ENCODE measurements at regions not wholly inside any gene's neighbourhood (a gene's known extent, or its start where the extent isn't known, plus 50 kb on each side); places are given as distances from the start of the nearest gene placed in this dataset.

GRCh38 chr7:13288516-13288915 lies 601.1 kb downstream of the ARL4A start:
- Histone ChIP-seq H3K36me3 (ENCODE audit: control insufficient read depth, insufficient read depth, low read length) (no peaks in the 10 kb centered on the region), H3K9me3 (ENCODE audit: control insufficient read depth, insufficient read depth, low read length) (no peaks in the 10 kb centered on the region), H3K4me1 (ENCODE audit: control insufficient read depth, insufficient read depth, low read length) (no peaks in the 10 kb centered on the region), H3K27me3 (ENCODE audit: control insufficient read depth, insufficient read depth, low read length) (no peaks in the 10 kb centered on the region), H3K4me3 (ENCODE audit: low read depth, low read length) (no peak overlapping the region), H3K9ac (ENCODE audit: low read depth, low read length) (no peak overlapping the region)

DNA sequence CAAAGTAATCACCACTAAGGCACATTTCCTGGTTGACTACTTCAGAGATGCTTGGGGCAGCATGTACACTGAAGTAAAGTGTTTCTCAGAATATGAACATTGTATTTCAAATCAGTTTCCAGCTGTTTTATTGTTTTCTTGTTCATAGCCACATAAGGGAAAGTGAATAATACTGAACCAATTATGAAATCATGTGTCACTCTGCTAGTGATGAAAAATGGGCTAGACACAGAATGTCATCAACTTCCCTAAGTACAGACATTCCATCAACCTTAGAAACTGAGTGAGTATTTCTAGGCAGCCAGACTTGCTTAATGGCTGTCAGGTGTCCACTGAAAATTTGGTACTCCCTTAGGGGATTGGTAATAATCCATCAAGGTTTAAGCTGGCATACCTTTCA lies 603.5 kb downstream of the ARL4A start:
- Histone ChIP-seq H3K36me3 (ENCODE audit: control insufficient read depth, insufficient read depth, low read length) (no peaks in the 10 kb centered on the region), H3K9ac (ENCODE audit: low read depth, low read length) (no peak overlapping the region), H3K4me1 (ENCODE audit: control insufficient read depth, insufficient read depth, low read length) (no peaks in the 10 kb centered on the region)

GRCh38 chr7:13293264-13294002 lies 606.0 kb downstream of the ARL4A start:
- Histone ChIP-seq H3K27me3 (ENCODE audit: control insufficient read depth, insufficient read depth, low read length) (no peaks in the 10 kb centered on the region), H3K4me1 (ENCODE audit: control insufficient read depth, insufficient read depth, low read length) (no peaks in the 10 kb centered on the region), H3K9ac (ENCODE audit: low read depth, low read length) (no peak overlapping the region), H3K9me3 (ENCODE audit: control insufficient read depth, insufficient read depth, low read length) (no peaks in the 10 kb centered on the region), H3K36me3 (ENCODE audit: control insufficient read depth, insufficient read depth, low read length) (no peaks in the 10 kb centered on the region), H3K4me3 (ENCODE audit: low read depth, low read length) (no peak overlapping the region)

More for the DNA sequence above, 603.5 kb downstream of the ARL4A start:
- Histone ChIP-seq H3K27me3 (ENCODE audit: control insufficient read depth, insufficient read depth, low read length) (no peaks in the 10 kb centered on the region), H3K4me3 (ENCODE audit: low read depth, low read length) (no peak overlapping the region), H3K9me3 (ENCODE audit: control insufficient read depth, insufficient read depth, low read length) (no peaks in the 10 kb centered on the region)

GRCh38 chr7:13307040-13307439 lies 619.6 kb downstream of the ARL4A start:
- no peaks in the 10 kb centered on the region for H3K27me3 ChIP-seq (ENCODE audit: control insufficient read depth, insufficient read depth, low read length)
- no peak overlapping the region for H3K4me3 ChIP-seq (ENCODE audit: low read depth, low read length)
- no peaks in the 10 kb centered on the region for H3K36me3 ChIP-seq (ENCODE audit: control insufficient read depth, insufficient read depth, low read length)
- no peak overlapping the region for H3K9ac ChIP-seq (ENCODE audit: low read depth, low read length)
- no peaks in the 10 kb centered on the region for H3K4me1 ChIP-seq (ENCODE audit: control insufficient read depth, insufficient read depth, low read length)
- H3K9me3 ChIP-seq (ENCODE audit: control insufficient read depth, insufficient read depth, low read length) = peaks cover 14% of the 10 kb centered on the region

DNA sequence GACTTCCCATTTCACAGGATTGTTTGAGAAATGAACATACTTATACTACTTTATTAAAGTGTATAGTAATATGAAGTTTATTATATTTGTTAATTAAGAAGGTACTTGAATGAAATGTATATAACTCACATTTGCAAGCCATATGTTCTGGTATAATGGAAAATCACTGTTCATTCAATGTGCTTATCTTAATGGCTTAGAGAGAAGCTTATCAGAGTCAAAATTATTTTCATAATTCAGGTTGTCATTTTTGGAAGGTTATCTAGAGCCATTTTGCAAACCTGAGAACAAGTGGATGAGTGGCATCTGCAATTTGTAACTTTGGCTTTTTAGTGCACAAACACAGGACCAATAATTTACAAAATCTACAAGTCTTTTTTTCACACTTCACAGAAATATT lies 621.0 kb downstream of the ARL4A start:
- Histone ChIP-seq H3K27me3 (ENCODE audit: control insufficient read depth, insufficient read depth, low read length) (no peaks in the 10 kb centered on the region), H3K4me3 (ENCODE audit: low read depth, low read length) (no peak overlapping the region), H3K9me3 (ENCODE audit: control insufficient read depth, insufficient read depth, low read length) (peaks cover 14% of the 10 kb centered on the region), H3K36me3 (ENCODE audit: control insufficient read depth, insufficient read depth, low read length) (no peaks in the 10 kb centered on the region), H3K4me1 (ENCODE audit: control insufficient read depth, insufficient read depth, low read length) (no peaks in the 10 kb centered on the region), H3K9ac (ENCODE audit: low read depth, low read length) (no peak overlapping the region)

- H3K9me3 ChIP-seq (ENCODE audit: control insufficient read depth, insufficient read depth, low read length) = peaks cover 14% of the 10 kb centered on the region
- H3K4me1 ChIP-seq (ENCODE audit: control insufficient read depth, insufficient read depth, low read length) = no peaks in the 10 kb centered on the region
- H3K4me3 ChIP-seq (ENCODE audit: low read depth, low read length) = no peak overlapping the region
- no peak overlapping the region for H3K9ac ChIP-seq (ENCODE audit: low read depth, low read length)
- no peaks in the 10 kb centered on the region for H3K36me3 ChIP-seq (ENCODE audit: control insufficient read depth, insufficient read depth, low read length)
- no peaks in the 10 kb centered on the region for H3K27me3 ChIP-seq (ENCODE audit: control insufficient read depth, insufficient read depth, low read length)
Observed at GRCh38 chr7:13309535-13309934, 622.1 kb downstream of the ARL4A start.

GRCh38 chr7:13312307-13312706 lies 624.9 kb downstream of the ARL4A start:
- H3K4me1 ChIP-seq (ENCODE audit: control insufficient read depth, insufficient read depth, low read length) = no peaks in the 10 kb centered on the region
- no peaks in the 10 kb centered on the region for H3K27me3 ChIP-seq (ENCODE audit: control insufficient read depth, insufficient read depth, low read length)
- H3K36me3 ChIP-seq (ENCODE audit: control insufficient read depth, insufficient read depth, low read length) = no peaks in the 10 kb centered on the region
- no peak overlapping the region for H3K9ac ChIP-seq (ENCODE audit: low read depth, low read length)
- H3K4me3 ChIP-seq (ENCODE audit: low read depth, low read length) = no peak overlapping the region
- peaks cover 14% of the 10 kb centered on the region for H3K9me3 ChIP-seq (ENCODE audit: control insufficient read depth, insufficient read depth, low read length)

- no peaks in the 10 kb centered on the region for H3K36me3 ChIP-seq (ENCODE audit: control insufficient read depth, insufficient read depth, low read length)
- H3K4me3 ChIP-seq (ENCODE audit: low read depth, low read length) = no peak overlapping the region
- no peak overlapping the region for H3K9ac ChIP-seq (ENCODE audit: low read depth, low read length)
- H3K9me3 ChIP-seq (ENCODE audit: control insufficient read depth, insufficient read depth, low read length) = no peaks in the 10 kb centered on the region
- H3K4me1 ChIP-seq (ENCODE audit: control insufficient read depth, insufficient read depth, low read length) = peaks cover 11% of the 10 kb centered on the region
- H3K27me3 ChIP-seq (ENCODE audit: control insufficient read depth, insufficient read depth, low read length) = no peaks in the 10 kb centered on the region
Observed at GRCh38 chr7:13320333-13320732, 632.9 kb downstream of the ARL4A start.

DNA sequence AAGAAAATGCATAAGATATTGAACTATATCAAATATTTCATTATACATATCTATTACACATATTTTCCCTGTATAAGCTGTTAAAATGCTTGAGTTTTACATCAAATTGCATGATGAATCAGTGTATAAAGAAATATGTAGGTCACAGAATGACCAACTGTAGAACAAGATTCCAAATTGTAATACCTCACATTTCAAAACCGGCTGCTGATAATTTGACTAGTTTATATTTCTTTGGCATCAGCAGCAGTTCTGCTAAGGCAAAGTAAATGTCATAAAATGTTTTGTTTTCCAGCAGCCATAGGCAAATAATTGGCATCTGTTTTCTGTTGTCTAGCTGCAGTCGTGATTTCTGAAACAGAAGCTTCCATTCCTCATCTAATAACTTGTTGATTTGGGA lies 633.9 kb downstream of the ARL4A start:
- Histone ChIP-seq H3K4me3 (ENCODE audit: low read depth, low read length) (no peak overlapping the region), H3K9ac (ENCODE audit: low read depth, low read length) (no peak overlapping the region), H3K27me3 (ENCODE audit: control insufficient read depth, insufficient read depth, low read length) (no peaks in the 10 kb centered on the region), H3K4me1 (ENCODE audit: control insufficient read depth, insufficient read depth, low read length) (peaks cover 11% of the 10 kb centered on the region), H3K36me3 (ENCODE audit: control insufficient read depth, insufficient read depth, low read length) (no peaks in the 10 kb centered on the region), H3K9me3 (ENCODE audit: control insufficient read depth, insufficient read depth, low read length) (no peaks in the 10 kb centered on the region)

- no peak overlapping the region for H3K4me3 ChIP-seq (ENCODE audit: low read depth, low read length)
- peaks cover 11% of the 10 kb centered on the region for H3K4me1 ChIP-seq (ENCODE audit: control insufficient read depth, insufficient read depth, low read length)
- no peaks in the 10 kb centered on the region for H3K9me3 ChIP-seq (ENCODE audit: control insufficient read depth, insufficient read depth, low read length)
- no peaks in the 10 kb centered on the region for H3K36me3 ChIP-seq (ENCODE audit: control insufficient read depth, insufficient read depth, low read length)
- no peak overlapping the region for H3K9ac ChIP-seq (ENCODE audit: low read depth, low read length)
- H3K27me3 ChIP-seq (ENCODE audit: control insufficient read depth, insufficient read depth, low read length) = no peaks in the 10 kb centered on the region
Observed at GRCh38 chr7:13322126-13322525, 634.7 kb downstream of the ARL4A start.

GRCh38 chr7:13327669-13328068 lies 640.2 kb downstream of the ARL4A start:
- H3K9me3 ChIP-seq (ENCODE audit: control insufficient read depth, insufficient read depth, low read length) = no peaks in the 10 kb centered on the region
- no peaks in the 10 kb centered on the region for H3K27me3 ChIP-seq (ENCODE audit: control insufficient read depth, insufficient read depth, low read length)
- no peaks in the 10 kb centered on the region for H3K4me1 ChIP-seq (ENCODE audit: control insufficient read depth, insufficient read depth, low read length)
- H3K36me3 ChIP-seq (ENCODE audit: control insufficient read depth, insufficient read depth, low read length) = no peaks in the 10 kb centered on the region
- no peak overlapping the region for H3K4me3 ChIP-seq (ENCODE audit: low read depth, low read length)
- H3K9ac ChIP-seq (ENCODE audit: low read depth, low read length) = no peak overlapping the region

DNA sequence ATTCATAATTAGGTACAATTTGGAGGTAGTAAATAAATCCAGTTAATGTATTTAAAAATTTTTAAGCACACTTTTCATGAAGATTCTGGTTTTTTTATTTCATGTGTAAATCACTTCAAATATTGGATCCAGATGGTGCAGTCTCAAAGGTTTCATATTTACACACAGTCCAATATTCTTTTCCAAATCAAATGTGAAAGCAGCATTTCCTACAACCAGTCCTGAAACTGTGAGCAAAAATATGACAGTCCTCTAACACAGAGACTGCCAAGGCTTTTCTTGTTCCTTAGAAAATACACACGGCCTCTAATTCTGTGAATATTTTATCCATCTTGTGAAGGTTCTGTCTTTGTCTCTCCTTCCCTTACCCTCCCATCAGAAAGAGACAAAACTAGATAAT lies 645.9 kb downstream of the ARL4A start:
- no peaks in the 10 kb centered on the region for H3K27me3 ChIP-seq (ENCODE audit: control insufficient read depth, insufficient read depth, low read length)
- no peaks in the 10 kb centered on the region for H3K36me3 ChIP-seq (ENCODE audit: control insufficient read depth, insufficient read depth, low read length)
- H3K4me1 ChIP-seq (ENCODE audit: control insufficient read depth, insufficient read depth, low read length) = no peaks in the 10 kb centered on the region
- H3K9me3 ChIP-seq (ENCODE audit: control insufficient read depth, insufficient read depth, low read length) = no peaks in the 10 kb centered on the region
- H3K9ac ChIP-seq (ENCODE audit: low read depth, low read length) = no peak overlapping the region
- no peak overlapping the region for H3K4me3 ChIP-seq (ENCODE audit: low read depth, low read length)

All from iPS-15b (cell line).